Prostate gland (tissue), 2 donors: ENCODE measurements at regions not wholly inside any gene's neighbourhood (a gene's known extent, or its start where the extent isn't known, plus 50 kb on each side); places are given as distances from the start of the nearest gene placed in this dataset.

Source experiments
- CTCF ChIP-seq, 4 experiments: fragments of 200-600 bp in 2 of 4; fragments of 450-650 bp in 2 of 4; sonication (generic) in 2 of 4; IDR thresholded peaks; 1 replicate in 3 of 4; 2 replicates in 1 of 4; pipeline ENCODE4 v1.5.1; 2016 to 2019; ENCODE audit warnings: antibody characterized with exemption in 4 of 4, mild to moderate bottlenecking in 2 of 4, moderate library complexity in 2 of 4
- POLR2A ChIP-seq: fragments of 450-650 bp; IDR thresholded peaks from one replicate; pipeline ENCODE4 v1.6.1; 2016; ENCODE audit warnings: antibody characterized with exemption, mild to moderate bottlenecking
- POLR2AphosphoS5 ChIP-seq: sonication (generic); formaldehyde crosslinking; IDR thresholded peaks from one replicate; pipeline ENCODE4 v1.6.1; 2017; ENCODE audit warnings: antibody characterized with exemption

DNA sequence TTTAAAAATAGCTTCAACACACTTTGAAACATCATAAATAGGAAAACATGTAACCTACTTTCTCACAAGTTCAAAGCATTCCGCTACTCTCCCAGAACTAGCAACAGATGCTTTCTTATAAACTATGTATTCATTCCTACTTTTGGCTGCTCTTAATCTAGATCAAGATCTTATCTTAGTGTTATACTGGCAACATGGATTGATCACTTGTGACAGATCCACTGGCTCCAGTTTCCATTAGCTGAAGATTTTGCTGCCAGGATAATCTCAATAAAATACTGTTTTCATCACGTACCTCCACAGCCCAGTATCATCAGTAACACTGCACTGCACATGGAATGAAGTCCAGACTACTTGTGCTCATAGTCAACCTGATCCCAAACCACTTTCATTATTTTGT lies 491.7 kb upstream of the AGTR1 start:
- TF ChIP-seq CTCF (IDR thresholded peaks at IDR 0.05) (no peak), POLR2AphosphoS5 (peak; percentile 11), POLR2A (no peak)
